GM19193 (cell line): ENCODE measurements at regions not wholly inside any gene's neighbourhood (a gene's known extent, or its start where the extent isn't known, plus 50 kb on each side); places are given as distances from the start of the nearest gene placed in this dataset.

Source experiments
- POLR2A ChIP-seq: IDR thresholded peaks from 4 replicates; pipeline ENCODE4 v1.6.1; 2011; ENCODE audit not compliant: insufficient read depth, insufficient read length; ENCODE audit errors: extremely low read depth

DNA sequence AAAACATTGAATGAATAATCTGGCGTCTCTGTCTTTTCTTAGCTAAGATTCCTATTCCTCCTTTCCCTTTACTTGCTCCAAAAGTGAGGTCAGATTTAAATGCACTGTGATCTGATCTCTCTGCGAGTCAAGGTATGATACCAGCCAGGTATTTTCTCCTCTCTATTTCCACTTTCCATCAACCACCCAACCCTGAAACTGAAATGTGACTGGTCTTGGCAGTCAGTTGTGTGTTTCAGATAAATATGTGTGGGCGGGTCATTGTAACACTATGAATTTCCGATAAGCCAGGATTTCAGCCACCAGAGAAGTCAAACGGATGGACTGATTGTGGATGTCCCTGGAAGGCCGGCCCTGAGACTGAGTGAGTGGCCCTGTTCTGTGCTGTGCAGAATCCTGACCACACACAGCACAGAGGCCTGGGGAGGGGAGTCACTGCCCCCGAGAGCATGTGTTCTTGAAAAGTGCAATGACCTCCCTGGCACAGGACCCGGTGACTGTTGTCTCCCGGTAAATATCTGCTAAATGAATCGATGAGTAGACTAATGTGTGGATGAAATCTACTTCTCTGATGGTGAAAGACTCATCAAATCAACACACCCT is 612.5 kb upstream of the TMEM132C start:
- no peak for TF ChIP-seq POLR2A

- no peak for TF ChIP-seq POLR2A
Measured at GRCh38 chr12:127655691-127656090, 611.3 kb upstream of the TMEM132C start.

- TF ChIP-seq POLR2A = no peak
Measured at GRCh38 chr12:127656266-127656665, 610.7 kb upstream of the TMEM132C start.

DNA sequence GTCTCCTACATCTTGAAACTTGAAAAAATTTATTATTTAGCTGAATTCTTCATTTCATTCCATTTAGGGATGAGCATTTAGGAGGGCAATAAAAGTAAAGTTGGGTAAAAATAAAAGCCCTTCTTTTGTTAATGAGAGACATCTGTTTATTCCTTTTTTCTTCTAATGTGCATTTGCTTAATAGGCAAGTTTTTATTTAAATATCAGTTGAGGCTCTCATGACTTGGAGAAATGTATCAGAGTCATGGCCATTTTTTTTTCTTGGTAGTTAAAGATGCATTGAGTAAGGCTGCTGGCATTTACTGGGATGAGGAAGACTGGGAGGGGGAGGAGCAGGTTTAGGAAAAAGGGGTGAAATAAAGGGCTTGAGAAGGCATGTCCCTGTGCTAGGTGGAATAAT is 609.9 kb upstream of the TMEM132C start:
- no peak for TF ChIP-seq POLR2A

DNA sequence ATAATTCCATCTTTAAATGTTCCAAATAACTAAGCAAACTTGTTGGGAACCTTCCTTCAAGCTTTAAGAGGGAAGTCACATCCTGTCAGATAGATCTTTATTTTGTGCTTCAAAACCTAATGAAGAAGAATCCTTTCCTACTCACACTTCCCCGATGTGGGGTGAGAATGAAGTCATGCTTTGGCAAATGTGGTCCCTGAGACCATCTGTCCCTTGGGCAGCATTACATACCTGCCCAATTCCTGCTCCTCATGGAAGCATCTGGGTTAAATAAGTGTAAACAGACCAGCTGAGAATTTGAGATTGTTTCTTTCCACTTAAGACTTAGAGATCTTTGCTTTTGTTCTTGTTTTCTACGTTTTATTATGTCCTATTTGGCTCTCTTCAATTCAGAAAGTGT is 606.0 kb upstream of the TMEM132C start:
- no peak for TF ChIP-seq POLR2A

- no peak for TF ChIP-seq POLR2A
Measured at GRCh38 chr12:127663716-127664115, 603.3 kb upstream of the TMEM132C start.

GRCh38 chr12:127664901-127665300 is 602.1 kb upstream of the TMEM132C start:
- no peak for TF ChIP-seq POLR2A

GRCh38 chr12:127667131-127667685 is 599.8 kb upstream of the TMEM132C start:
- no peak for TF ChIP-seq POLR2A

GRCh38 chr12:127670294-127670693 is 596.7 kb upstream of the TMEM132C start:
- TF ChIP-seq POLR2A = no peak

DNA sequence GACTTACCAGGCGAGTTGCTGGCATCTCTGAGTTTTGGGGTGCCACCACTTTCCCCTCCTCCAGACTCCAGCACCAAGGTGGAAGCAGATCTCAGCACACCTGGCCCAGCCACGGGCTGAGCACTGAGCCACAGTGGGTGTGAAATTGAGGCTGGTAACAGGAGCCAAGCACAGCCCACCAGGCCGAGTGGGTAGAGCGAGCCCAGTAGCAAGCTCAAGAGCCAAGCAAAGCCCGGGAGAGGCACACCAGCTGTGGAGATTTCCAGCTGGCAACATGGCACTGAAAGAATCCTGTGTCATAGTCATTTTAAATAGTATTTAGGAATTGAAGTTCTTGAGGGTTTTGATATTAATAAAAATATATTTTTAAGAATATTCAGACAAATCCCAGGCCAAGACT is 596.2 kb upstream of the TMEM132C start:
- no peak for TF ChIP-seq POLR2A

GRCh38 chr12:127675936-127676335 is 591.0 kb upstream of the TMEM132C start:
- TF ChIP-seq POLR2A = no peak

DNA sequence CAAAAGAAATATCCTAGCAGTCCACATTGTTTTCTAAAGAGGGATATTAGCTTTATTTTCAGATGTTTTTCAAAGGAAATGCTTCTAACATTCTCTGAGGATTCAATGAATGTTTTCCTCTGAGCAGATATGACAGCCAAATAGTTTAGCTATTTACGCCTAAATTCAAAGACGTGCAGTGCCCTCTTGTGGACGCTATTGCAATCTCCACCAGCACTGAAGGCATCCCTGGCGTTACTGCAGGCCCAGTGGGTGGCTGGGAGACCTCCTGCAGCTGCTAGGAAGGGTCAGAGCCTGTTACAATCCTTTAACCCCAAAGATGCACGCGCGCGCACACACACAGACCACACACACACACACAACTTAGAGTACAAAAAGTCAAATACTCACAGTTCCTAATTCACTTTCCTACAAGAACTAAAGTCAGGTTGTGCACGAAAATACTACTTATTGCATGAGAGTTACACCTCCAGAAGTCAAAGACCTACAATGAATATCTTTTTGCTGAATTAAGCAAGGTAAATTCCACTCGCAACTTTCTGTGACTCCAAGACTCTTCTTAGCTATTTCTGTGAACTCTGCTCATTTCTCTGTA is 589.3 kb upstream of the TMEM132C start:
- TF ChIP-seq POLR2A = no peak

DNA sequence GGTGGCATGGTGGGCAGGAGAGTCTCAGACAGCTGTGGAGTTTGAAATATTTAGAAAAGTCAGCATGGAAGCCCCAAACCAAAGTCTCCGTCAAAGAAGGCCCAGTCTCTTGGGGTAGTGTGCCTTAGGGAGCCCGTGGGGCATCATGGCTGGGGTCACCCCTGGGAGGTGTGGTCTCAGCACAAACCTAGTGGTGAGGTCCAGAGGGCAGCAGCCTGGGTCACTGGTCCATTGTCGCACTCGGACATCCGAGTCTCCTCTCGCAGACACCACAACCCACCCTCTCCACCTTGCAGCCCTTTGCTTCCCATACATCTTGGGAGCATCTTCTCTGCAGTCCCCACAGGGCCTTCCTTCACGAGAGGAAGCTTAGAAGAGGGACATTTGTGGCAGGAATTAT is 588.0 kb upstream of the TMEM132C start:
- no peak for TF ChIP-seq POLR2A

GRCh38 chr12:127680516-127680915 is 586.5 kb upstream of the TMEM132C start:
- no peak for TF ChIP-seq POLR2A

GRCh38 chr12:127681151-127681754 is 585.7 kb upstream of the TMEM132C start:
- TF ChIP-seq POLR2A = no peak

- TF ChIP-seq POLR2A = no peak
Measured at GRCh38 chr12:127685491-127685890, 581.5 kb upstream of the TMEM132C start.
